ENCODE measurements at regions not wholly inside any gene's neighbourhood (a gene's known extent, or its start where the extent isn't known, plus 50 kb on each side); places are given as distances from the start of the nearest gene placed in this dataset.

DNA sequence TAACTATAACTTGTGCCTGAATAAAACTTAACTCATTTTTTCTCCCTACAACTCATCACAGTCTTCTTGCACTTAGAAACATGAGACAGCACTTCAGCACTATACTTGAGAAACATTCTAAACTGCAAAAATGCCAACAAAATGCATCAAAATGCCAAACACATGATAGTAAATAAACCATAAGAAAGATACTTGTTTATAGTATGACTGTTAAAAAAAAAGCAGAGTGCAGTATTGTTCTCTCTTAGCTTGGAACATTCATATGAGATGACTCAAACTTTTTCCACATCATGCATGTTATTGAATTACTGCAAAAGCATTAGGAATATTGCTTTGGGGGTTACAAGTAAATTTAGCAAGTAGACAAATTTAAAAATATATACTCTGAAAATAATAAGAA, 135.7 kb upstream of the ANXA10 start:
- H3K36me3 ChIP-seq, result no peaks in the 10 kb centered on the region
- no peaks in the 10 kb centered on the region for H3K4me1 ChIP-seq
- no peak overlapping the region for H3K4me3 ChIP-seq
- H3K9me3 ChIP-seq, result peaks cover 9% of the 10 kb centered on the region
- no peak overlapping the region for H3K27ac ChIP-seq
- TF ChIP-seq, protein P1, sequence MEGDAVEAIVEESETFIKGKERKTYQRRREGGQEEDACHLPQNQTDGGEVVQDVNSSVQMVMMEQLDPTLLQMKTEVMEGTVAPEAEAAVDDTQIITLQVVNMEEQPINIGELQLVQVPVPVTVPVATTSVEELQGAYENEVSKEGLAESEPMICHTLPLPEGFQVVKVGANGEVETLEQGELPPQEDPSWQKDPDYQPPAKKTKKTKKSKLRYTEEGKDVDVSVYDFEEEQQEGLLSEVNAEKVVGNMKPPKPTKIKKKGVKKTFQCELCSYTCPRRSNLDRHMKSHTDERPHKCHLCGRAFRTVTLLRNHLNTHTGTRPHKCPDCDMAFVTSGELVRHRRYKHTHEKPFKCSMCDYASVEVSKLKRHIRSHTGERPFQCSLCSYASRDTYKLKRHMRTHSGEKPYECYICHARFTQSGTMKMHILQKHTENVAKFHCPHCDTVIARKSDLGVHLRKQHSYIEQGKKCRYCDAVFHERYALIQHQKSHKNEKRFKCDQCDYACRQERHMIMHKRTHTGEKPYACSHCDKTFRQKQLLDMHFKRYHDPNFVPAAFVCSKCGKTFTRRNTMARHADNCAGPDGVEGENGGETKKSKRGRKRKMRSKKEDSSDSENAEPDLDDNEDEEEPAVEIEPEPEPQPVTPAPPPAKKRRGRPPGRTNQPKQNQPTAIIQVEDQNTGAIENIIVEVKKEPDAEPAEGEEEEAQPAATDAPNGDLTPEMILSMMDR (IDR thresholded peaks at IDR 0.05), result no peak
- TF ChIP-seq POLR2A (IDR thresholded peaks at IDR 0.05) (no peak), EP300 (IDR thresholded peaks at IDR 0.05) (no peak), POLR2AphosphoS5 (IDR thresholded peaks at IDR 0.05) (no peak)
- no peaks in the 10 kb centered on the region for H3K27me3 ChIP-seq
- no peak for DNase-seq (ENCODE audit: low spot score in 2 of 2)

DNA sequence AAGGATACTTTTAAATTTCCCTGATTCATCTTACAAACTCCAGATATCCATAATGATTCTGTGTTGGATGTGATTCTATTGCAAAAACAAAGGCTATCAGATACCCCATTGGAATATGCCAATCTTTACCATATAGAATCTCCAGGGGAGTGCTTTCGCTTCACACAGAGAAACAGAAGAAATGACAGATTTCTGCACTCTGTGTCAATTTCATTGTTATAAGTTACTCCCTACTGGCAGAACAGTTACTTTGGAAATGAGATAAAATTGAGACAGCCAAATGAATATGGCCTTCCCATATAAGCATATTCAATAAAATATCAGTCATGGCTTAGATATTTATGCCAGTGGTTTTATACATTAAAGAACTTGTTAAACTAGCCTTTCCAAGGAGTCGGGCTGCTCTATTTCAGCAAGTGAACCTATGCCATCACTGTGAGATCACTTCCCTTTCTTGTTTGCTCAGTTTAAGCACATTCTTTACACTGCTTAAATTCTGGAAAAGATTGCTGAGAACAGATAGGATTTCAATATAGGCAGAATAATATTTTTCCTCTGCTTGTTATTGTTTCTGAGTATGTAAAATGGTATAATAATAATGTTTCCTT, 127.5 kb upstream of the ANXA10 start:
- no peaks in the 10 kb centered on the region for H3K9me3 ChIP-seq
- H3K27me3 ChIP-seq, result no peaks in the 10 kb centered on the region
- H3K27ac ChIP-seq, result no peak overlapping the region
- WGBS, result 78% methylated on average over 2 of the region's 2 CpGs
- TF ChIP-seq POLR2A (IDR thresholded peaks at IDR 0.05) (no peak), POLR2AphosphoS5 (IDR thresholded peaks at IDR 0.05) (no peak), EP300 (IDR thresholded peaks at IDR 0.05) (no peak)
- TF ChIP-seq, protein P1 (IDR thresholded peaks at IDR 0.05), result no peak
- H3K36me3 ChIP-seq, result no peaks in the 10 kb centered on the region
- DNase-seq (ENCODE audit: low spot score in 2 of 2), result no peak
- H3K4me3 ChIP-seq, result no peak overlapping the region
- no peaks in the 10 kb centered on the region for H3K4me1 ChIP-seq

DNA sequence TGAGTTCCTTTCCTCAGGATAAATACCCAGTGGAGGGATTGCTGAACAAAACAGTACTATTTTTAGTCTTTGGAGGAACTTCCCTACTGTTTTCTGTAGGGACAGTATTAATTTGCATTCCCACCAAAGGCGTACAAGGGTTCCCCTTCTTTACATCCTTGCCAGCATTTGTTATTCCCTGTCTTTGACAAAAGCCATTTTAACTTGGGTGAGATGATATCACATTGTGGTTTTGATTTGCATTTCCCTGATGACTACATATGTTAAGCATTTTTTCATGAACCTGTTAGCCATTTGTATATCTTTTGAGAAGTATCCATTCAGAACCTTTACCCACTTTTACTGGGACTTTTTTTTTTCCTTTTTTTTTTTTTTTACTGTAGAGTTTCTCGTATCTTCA, 126.2 kb upstream of the ANXA10 start:
- H3K36me3 ChIP-seq, result no peaks in the 10 kb centered on the region
- H3K27ac ChIP-seq, result no peak overlapping the region
- H3K27me3 ChIP-seq, result no peaks in the 10 kb centered on the region
- DNase-seq (ENCODE audit: low spot score in 2 of 2), result no peak
- WGBS, result 66% methylated on average over 2 of the region's 2 CpGs
- no peaks in the 10 kb centered on the region for H3K9me3 ChIP-seq
- H3K4me1 ChIP-seq, result no peaks in the 10 kb centered on the region
- no peak for TF ChIP-seq POLR2A (IDR thresholded peaks at IDR 0.05)
- no peak for TF ChIP-seq EP300 (IDR thresholded peaks at IDR 0.05)
- TF ChIP-seq, protein P1 (IDR thresholded peaks at IDR 0.05), result no peak
- TF ChIP-seq POLR2AphosphoS5 (IDR thresholded peaks at IDR 0.05), result no peak
- H3K4me3 ChIP-seq, result no peak overlapping the region

GRCh38 chr4:167973513-167973912, 118.8 kb upstream of the ANXA10 start:
- Histone ChIP-seq H3K4me3 (no peak overlapping the region), H3K9me3 (peaks cover 10% of the 10 kb centered on the region), H3K36me3 (no peaks in the 10 kb centered on the region), H3K27ac (no peak overlapping the region), H3K27me3 (no peaks in the 10 kb centered on the region), H3K4me1 (no peaks in the 10 kb centered on the region)
- TF ChIP-seq POLR2AphosphoS5 (IDR thresholded peaks at IDR 0.05), result no peak
- TF ChIP-seq POLR2A (IDR thresholded peaks at IDR 0.05), result no peak
- TF ChIP-seq, protein P1 (IDR thresholded peaks at IDR 0.05), result no peak
- TF ChIP-seq EP300 (IDR thresholded peaks at IDR 0.05), result no peak
- DNase-seq (ENCODE audit: low spot score in 2 of 2), result no peak

DNA sequence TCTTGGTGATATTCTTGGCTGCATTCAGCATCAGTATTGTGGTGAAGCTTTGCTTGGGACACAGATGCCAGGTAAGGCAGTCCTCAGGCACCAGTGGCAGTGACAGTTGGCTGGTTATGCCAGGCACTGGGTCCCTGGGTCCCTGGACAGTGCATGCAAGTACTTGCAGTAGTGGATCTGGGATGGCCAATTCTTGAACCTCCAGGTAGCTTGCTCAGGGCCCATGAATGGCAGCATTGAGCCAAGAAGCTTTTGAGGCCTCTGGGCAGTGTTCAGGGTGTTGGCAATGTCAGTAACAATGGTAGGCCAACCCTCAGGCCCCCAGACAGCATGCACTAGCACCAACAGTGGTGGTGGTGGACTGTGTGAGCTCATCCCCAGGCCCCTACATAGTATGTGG, 106.8 kb upstream of the ANXA10 start:
- no peak for TF ChIP-seq EP300 (IDR thresholded peaks at IDR 0.05)
- TF ChIP-seq, protein P1 (IDR thresholded peaks at IDR 0.05), result no peak
- no peak for TF ChIP-seq POLR2A (IDR thresholded peaks at IDR 0.05)
- TF ChIP-seq POLR2AphosphoS5 (IDR thresholded peaks at IDR 0.05), result no peak
- no peak overlapping the region for H3K4me3 ChIP-seq
- peaks cover 5% of the 10 kb centered on the region for H3K9me3 ChIP-seq
- no peak overlapping the region for H3K27ac ChIP-seq
- no peak for DNase-seq (ENCODE audit: low spot score in 2 of 2)
- no peaks in the 10 kb centered on the region for H3K4me1 ChIP-seq
- H3K27me3 ChIP-seq, result no peaks in the 10 kb centered on the region
- H3K36me3 ChIP-seq, result no peaks in the 10 kb centered on the region
